ENCODE measurements at regions not wholly inside any gene's neighbourhood (a gene's known extent, or its start where the extent isn't known, plus 50 kb on each side); places are given as distances from the start of the nearest gene placed in this dataset.

DNA sequence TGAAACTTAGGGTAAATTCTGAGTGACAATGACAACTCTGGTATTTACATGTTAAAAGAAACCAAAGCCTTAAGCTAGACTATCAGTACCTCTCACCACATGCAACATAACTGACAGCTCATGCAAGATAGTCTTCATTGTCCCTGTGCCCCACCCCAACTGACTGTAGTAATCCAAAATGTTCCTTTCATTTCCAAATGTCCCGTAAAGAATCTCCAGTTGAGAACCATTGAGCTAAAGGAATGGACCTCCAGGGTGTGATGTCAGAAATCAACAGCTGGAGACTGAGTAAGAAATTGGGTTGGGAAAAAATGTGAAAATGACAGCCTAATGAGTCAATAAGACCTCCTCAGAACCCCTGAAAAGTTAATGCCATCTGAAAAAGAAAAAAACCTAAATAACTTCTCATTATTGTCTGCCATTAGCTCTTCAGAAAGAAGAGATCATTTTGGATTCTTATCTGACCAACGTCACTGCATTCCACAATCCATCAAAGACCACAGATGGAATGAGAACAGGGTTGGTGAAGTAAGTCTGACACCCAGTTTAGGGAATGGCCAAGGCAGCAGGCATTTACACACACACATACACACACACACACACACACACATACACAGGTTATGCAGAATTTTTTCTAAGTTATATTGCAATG, 51.7 kb upstream of the ACVR2A start:
- FAIRE-seq = no peak

DNA sequence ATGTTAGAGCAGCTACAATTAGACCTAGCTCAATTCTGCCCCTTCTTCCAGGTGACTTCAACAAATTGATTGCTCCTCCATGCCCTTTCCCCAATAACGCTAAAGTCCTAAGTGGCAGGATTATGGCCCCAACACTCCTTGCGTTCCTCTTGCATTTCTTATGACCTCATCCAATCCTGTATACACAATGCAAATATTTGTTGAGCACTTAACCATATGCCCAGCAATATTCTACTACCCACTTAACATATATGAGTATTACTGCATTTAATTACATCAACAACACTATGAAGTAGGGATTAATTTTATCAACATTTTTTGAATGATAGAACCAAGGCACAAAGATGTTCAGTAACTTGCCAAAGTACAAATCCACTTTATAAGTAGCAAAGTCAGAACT, 54.2 kb upstream of the ACVR2A start:
- no peak for FAIRE-seq

DNA sequence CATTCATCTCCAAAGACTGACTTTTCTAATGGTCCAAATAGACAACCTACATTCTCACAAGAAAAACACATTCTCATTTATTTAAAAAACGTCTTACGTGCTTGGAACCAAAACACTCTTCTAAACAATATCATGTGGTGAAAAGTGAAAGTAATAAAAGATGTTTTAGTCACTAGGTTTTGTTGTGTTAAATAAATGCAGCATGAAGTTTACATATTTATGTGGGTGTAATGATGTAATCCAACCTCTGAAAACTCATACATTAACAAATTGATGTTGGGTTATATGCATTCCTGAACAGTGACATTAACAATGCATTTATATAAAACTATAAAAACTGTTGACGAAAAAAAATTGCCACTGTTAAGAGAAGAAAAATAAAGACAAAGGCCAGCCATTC, 55.1 kb upstream of the ACVR2A start:
- no peak for FAIRE-seq

DNA sequence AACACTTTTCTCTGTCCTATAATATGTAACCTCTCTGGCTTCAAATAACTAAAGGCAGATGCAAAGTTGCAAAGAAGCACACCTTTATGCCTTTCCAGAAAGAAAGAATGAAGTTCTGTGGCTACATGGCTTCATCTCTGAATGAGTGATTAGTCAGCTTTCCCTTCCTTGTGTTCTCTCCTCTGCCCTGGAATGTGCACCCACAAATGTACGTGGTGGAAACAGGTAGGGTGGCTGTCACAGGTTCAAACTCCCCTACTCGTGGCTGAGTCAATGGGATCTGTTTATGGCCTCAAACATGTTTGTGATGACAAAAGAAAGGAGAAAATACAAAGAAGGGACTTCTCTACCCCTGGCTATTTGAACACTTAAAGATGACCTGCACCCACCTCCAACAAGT, 55.5 kb upstream of the ACVR2A start:
- FAIRE-seq = no peak

DNA sequence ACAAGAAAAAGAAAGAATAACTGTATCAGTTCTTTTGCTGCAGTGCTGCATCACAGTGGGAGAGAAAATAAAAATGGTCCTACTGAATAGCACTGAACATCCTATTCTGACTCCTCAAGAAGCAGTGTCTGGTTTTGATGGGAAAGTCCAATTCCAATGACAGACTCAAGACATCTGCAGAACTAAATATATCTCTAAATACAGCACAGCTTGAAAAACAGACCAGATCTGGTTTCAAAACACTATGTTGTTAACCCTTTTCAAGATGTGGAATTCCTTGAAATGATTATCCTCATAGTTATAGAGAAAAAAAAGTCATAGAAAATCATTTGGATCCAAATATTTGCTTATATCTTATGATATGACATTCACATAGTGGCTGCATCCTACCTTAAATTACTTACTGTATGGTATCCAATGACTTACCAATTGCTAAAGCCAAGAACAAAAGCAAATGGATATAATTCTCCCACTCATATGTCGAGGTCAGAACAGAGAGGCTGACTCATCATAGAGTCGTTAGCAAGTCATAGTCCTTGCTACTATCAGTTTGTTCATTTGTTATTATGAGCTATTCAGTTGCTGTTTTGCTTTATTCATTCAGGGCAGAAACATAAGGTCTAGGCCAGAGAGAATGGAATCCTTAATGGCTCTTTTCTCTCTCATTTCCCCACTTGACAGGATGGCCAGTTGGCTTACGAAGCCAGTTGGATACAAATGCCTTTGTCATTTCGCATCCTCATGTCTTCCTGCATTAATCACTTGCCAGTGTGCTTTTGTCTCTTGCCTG, 62.5 kb upstream of the ACVR2A start:
- FAIRE-seq = no peak

DNA sequence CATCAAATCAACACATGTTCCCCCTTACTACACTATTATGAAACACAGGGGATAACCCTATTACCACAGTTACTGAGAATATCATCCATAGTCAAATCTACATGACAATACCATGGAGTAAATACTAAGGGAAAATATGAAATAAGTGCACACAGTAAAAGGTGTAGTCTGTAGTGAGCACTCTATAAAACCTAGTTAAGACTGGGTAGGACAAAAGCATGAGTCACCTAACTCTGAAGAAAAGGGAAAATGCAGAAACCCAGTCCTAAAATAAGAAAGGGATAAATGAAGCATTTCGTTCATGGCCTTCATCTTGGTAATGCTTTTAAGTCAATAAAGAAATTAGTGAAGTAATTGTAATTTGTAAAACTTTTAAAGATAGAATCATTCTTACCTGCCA, 65.4 kb upstream of the ACVR2A start:
- no peak for FAIRE-seq

DNA sequence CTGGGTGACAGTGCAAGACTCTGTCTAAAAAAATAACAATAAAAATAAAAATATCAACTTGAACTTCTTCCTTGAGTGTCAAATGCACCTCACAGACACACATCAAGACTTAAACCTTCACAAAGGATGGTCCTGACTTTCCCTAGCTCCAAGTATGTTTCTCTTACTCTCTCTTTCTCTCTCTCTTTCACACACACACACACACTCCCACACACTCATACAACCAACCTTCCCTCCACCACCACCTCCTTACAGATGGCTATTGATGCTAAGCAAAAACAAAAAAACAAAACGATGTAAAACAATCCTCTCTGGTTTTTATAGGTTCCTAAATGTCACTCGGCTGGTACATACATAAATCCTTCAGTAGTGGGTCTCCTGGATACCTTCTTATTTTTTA, 67.4 kb upstream of the ACVR2A start:
- no peak for FAIRE-seq

DNA sequence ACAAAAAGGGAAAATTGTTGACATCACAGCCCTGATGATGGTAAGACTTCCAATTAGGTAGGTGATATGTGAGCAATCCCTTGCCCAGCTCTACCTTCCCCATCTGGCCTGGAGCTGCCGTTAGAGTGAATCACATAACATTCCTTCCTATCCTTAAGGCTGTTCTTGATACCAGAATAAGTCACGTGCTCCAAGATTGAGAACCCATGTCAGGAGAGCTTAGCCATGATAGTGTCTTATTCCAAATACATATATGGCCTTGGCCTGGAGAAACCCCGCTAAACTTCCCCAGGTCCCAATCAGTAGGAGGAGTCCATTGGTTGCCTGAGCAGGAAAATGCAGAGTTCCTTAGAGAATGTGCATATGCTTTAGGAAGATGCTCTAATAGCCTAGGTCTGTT, 70.0 kb upstream of the ACVR2A start:
- no peak for FAIRE-seq

DNA sequence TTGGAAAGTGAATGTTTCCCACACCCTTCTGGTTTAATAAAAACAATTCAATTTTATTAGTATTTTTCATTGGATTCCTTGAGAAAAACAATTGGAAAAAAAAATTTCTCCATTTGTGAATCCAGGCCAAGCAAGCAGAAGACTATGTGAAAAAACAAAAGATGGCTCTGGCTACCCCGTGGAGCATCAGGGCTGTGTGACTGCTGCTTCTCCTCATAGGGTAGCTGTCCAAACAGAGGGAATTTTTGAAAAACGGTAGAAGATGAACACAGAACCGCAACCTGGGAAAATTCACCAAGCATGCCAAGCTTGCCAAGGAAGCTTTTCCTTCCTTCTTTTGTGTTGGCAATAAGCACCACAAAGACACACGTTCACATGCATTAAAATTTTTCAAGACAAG, 71.3 kb upstream of the ACVR2A start:
- no peak for FAIRE-seq

DNA sequence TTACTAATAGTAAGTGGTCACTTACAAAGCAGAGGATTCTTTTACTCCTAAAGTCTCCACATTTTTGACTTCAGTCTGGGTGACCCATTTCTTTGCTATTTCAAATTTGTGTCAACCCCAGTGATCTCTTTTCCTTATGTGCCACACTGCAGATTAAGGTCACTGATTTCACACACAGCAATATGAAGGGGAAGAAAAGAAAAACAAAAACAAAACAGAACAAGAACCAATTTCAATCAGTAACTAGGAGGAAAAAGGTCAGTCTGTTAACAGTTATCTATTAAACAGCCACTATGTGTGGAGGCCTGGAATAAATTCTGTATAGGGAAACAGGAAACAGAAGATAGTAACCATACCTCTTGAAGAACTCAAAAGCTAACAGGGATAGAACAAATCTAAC, 72.0 kb upstream of the ACVR2A start:
- no peak for FAIRE-seq

DNA sequence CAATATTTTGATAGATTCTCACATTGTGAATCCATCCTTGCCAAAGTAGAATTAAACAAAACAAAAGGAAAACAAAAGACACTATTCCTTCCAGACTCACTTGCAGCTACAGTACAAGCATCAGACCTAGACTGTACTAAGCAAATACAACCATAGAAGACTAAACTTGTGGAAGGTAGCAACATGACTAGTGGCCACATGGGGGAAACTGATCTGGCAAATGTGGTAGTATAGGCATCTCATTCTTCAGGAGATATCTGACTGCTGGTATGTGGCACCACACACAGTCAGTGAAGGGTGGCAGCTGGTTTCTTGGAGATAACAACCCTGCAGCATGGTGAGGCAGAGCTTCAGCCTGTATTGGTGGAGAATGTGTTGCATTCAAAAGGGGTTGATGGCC, 81.0 kb upstream of the ACVR2A start:
- no peak for FAIRE-seq

DNA sequence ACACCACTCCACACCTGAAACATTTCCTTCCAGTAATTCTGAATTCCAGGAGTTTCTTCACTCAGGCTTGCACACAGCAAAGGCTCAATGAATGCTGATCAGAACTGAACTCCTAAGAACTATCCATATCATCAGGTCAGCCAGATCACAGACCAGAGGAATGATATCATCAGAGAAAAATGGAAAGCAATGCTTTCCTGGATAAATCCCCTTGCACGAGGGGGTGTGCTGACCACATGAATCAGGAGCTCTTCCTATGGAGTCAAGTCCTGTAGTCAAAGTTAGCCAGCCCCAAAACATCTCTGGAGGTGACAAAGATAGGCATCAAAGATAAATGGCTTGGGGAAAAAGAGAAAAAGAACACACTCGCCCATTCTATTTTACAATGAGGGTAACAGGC, 83.8 kb upstream of the ACVR2A start:
- FAIRE-seq = no peak

DNA sequence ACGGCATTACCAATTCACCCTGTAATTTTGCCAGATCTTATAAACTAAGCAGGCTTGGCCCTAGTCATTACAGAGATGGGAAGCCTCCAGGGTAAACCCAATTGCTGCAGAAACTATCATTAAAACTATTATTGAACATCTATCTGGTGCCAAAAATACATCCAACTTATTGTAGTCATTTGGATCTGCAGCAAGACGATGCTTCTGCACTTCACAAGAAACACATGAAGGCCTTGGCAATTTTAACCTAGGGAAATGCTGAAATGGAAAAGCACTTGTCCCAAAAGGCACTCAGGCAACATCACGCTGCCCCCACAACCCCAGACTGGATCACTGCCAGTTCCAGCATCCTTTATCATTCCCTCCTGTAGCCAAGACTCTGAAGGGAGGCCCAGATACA, 85.3 kb upstream of the ACVR2A start:
- FAIRE-seq = no peak

DNA sequence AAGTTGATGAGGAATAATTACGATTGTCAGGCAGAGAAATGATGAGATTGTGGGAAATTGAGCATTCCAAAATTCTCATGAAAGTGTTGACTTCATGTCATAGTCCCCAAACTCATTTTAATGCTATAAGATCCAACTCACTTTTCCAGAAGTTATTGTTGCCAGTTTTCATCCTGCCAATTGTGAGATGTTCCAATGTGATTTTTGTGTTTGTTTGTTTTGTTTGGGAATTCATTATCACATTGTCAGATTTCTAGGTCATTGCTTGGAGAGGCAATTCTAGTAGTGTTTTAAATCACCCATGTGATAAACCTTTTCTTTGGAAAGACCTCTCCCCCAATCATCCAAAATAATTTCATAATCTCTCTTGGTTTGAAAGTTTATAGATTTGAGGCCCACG, 86.0 kb upstream of the ACVR2A start:
- FAIRE-seq = no peak

DNA sequence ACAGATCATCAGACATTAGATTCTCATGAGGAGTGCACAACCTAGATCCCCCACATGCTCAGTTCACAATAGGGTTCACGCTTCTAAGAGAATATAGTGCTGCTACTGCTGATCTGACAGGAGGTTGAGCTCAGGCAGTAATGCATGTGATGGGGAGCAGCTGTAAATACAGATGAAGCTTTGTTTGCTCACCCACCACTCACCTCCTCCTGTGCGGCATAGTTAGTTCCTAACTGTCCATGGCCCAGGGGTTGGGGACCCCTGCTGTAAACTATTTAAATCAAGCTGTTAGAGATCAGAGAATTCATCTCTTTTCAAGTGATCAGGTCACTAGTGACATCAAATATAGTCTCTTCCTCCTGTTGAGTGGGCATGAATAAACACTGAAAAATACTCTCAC, 88.8 kb upstream of the ACVR2A start:
- FAIRE-seq = no peak

DNA sequence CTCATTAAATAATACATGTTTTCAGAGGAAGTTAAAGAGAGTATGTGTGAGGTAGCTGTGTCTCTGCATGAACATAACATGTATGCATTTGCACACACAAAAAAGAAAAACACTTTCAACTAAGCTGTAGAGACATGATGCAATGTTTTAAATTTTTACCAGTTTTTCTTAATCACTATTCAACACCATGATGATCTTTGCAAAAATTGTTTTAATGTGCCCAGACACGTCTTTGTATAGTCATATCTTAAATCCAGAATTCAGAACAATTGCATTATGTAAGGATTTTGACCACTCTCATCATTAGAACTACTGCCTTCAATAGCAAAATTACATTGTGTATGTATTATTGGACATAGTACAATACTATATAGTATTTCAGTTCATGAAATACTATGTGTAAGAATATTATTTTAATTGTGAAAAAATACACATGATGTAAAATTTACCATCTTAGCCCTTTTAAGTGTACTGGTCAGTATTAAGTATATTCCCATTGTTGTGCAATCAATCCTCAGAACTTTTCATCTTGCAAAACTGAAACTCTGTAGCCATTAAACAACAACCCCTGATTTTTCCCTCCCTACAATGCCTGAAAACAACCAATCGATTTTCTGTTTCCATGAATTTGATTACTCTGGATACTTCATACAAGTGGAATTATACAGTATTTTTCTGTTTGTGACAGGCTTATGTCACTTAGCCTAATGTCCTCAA, 104.5 kb upstream of the ACVR2A start:
- FAIRE-seq = no peak

DNA sequence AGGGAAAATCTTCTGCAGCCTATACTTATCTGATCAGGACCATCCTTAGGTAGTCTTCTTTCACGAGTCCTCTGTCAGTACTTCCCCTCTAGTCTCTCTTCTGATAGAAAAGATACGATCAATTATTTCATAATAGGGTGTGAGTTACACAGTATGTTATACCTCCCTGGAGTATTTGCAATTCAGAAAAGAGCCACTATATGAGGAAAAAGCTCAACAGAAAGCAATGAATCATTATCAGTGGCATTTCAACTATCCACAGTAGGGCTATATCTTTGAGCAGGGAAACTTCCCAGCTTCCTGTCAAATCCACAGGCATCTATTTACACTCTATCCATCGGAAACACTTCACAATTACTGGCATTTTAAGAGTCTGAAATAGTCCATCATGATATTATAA, 105.3 kb upstream of the ACVR2A start:
- FAIRE-seq = no peak

DNA sequence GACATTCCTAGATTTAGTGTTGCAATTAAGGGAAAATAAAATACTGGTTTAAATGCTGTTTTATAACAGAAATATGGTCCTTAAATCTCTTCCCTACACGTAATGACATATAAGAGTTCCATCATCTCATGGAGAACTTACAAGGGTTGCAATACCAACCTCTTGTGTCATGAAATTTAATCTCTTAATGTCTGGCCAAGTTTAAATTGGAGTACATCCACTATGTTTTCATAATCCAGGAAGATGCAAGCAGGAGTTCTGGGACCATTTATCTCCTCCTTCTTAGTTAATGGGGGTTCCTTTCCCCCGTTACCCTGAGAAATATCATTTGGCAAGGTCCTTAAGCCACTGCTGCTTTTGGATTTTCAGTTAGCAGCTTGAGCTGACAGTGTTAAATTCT, 126.0 kb upstream of the ACVR2A start:
- no peak for FAIRE-seq

DNA sequence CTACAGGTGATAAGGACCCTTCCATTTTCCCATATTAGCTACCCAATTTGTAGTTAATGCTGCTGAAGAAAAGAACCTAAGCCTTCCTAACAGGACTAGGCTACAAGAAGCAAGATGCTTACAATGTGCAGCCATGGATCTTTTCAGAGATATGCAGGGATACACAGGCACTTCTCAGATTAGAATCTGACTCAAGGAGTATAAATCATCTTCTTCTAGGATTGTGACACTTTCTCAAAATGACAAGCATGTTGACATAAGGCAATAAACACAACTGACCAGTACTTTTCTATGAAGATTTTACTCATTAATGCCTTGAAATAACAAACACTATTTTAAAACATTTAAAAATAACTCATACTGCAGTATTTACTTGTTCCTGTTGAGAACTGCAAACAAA, 127.9 kb upstream of the ACVR2A start:
- FAIRE-seq = no peak

DNA sequence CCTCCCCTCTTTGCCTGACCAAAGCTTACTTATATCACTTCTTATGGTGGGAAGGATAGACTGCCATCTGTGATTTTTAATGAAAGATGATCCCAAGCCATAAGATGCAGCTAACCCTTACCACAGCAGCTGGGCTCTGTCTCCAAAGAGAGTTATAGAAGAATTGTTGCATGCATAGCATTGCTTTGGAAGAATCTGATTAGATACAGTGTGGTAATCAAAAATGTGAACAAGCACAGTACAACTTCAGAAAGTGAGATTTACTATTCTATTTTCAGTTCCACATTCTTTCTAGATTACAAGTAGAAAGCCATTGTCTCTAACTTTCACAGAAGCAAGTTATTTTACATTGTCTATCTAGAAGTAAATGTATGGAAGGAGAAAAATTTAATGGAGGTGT, 129.0 kb upstream of the ACVR2A start:
- no peak for FAIRE-seq

DNA sequence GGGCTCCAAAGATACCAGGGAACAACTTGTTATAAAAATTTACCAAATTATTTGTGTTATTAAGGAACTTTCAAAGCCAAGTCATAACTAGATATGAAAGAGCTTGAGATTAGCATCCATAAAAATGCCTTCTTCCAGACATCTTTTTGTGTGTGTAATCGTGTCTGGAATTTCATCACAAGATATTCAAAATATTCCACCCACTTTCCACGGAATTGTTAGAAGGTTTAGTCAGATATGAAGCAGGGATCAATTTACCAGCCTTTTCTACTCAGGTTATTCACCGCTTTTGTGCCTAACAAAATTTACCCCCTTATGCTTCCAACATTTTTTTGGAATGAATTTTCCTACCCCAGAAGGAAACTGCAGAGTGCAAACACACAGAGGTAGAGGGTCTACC, 130.2 kb upstream of the ACVR2A start:
- no peak for FAIRE-seq

DNA sequence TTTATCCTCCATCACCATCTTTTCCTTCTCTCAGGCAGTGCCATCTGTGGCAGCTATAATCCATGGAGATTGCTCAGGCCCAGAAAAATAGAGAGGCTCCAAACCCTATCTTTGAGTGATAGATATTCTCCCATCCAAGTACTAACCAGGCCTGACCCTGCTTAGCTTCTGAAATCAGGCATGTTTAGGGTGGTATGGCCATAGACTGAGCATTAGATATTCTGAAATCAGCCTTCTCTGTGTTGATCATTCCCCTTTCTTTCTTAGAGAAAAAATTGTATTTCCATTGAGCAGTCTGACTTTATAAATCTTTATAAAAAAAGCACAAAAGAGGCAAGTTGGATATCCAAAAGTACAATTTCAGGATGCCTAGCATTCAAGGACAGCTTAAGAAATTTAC, 131.5 kb upstream of the ACVR2A start:
- no peak for FAIRE-seq

DNA sequence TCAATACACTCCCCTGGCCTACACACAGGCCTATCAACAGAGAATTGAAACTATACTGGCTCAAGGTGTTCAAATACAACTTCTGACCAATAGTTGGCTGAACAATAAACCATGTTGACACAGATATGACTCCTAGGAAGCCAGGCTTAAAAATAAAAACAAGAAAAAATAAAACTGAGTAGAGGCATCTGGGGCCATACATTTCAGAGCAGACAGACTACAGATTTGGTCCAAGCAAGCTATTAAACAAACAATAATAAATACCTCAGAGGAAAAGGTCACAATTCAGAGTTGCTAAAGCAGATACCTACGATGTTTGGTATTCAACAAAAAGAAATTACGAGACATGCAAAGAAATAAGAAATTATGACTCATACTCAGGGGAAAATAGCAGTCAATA, 132.8 kb upstream of the ACVR2A start:
- FAIRE-seq = no peak

DNA sequence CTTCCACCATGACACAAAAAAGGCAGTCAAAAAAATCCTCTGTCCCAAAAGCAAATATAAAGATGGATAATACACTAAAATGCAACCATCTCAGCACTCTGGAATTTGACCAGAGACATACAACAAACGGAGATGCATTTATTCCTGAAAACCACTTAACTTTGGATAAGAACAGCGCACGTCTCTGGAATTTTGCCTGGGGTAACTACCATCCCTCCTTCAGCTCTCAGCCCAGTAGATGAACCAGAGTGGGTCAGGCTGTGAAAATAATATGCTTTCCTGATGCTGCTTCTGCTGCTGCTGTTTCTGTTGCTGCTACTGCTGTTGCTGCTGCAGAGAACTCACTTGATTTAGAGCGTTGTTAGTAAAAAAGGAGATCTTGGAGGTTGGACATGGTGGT, 133.8 kb upstream of the ACVR2A start:
- no peak for FAIRE-seq

Data from G401.6 (cell line).